NT2/D1 (cell line): ENCODE measurements at regions not wholly inside any gene's neighbourhood (a gene's known extent, or its start where the extent isn't known, plus 50 kb on each side); places are given as distances from the start of the nearest gene placed in this dataset.

Experiments used
- SUZ12 ChIP-seq: IDR thresholded peaks from 2 replicates; pipeline ENCODE4 v1.6.1; 2011; ENCODE audit not compliant: insufficient read length, insufficient read depth; ENCODE audit errors: extremely low read depth
- YY1 ChIP-seq: IDR thresholded peaks from 2 replicates; pipeline ENCODE4 v1.6.1; 2011; ENCODE audit not compliant: insufficient read length, insufficient read depth
- ZNF274 ChIP-seq: IDR thresholded peaks from 2 replicates; pipeline ENCODE4 v1.6.1; 2011; ENCODE audit warnings: mild to moderate bottlenecking, low read depth, low read length

GRCh38 chr2:107558295-107558694, 268.4 kb upstream of the RGPD4 start:
- TF ChIP-seq YY1 (no peak), ZNF274 (no peak), SUZ12 (no peak)
